Nephron progenitor cell (in vitro differentiated cells): ENCODE measurements at regions not wholly inside any gene's neighbourhood (a gene's known extent, or its start where the extent isn't known, plus 50 kb on each side); places are given as distances from the start of the nearest gene placed in this dataset.

Experiments
- DNase-seq: peaks from one replicate; pipeline ENCODE4 v3.0.0; 2021
- H3K27ac Mint-ChIP-seq: 2 replicates; pipeline ENCODE4 v1.8.0; 2021; ENCODE audit warnings: mild to moderate bottlenecking, moderate library complexity, mixed read lengths
- H3K27me3 Mint-ChIP-seq: 2 replicates; pipeline ENCODE4 v1.8.0; 2021; ENCODE audit warnings: mild to moderate bottlenecking, low read depth, mixed read lengths; ENCODE audit not compliant: poor library complexity
- H3K36me3 Mint-ChIP-seq: 2 replicates; pipeline ENCODE4 v1.8.0; 2021; ENCODE audit warnings: low read depth, mixed read lengths
- H3K4me1 Mint-ChIP-seq: 2 replicates; pipeline ENCODE4 v1.8.0; 2021; ENCODE audit warnings: mixed read lengths
- H3K4me3 Mint-ChIP-seq: 2 replicates; pipeline ENCODE4 v1.8.0; 2021; ENCODE audit warnings: mild to moderate bottlenecking, moderate library complexity, mixed read lengths
- H3K9me3 Mint-ChIP-seq: 2 replicates; pipeline ENCODE4 v1.8.0; 2021; ENCODE audit warnings: mild to moderate bottlenecking, moderate library complexity, mixed read lengths
- TF ChIP-seq, protein P1 (sequence below): fragments of 200-600 bp; sonication (generic); IDR thresholded peaks from 2 replicates; pipeline ENCODE4 v1.5.0; 2021; ENCODE audit warnings: antibody characterized with exemption

DNA sequence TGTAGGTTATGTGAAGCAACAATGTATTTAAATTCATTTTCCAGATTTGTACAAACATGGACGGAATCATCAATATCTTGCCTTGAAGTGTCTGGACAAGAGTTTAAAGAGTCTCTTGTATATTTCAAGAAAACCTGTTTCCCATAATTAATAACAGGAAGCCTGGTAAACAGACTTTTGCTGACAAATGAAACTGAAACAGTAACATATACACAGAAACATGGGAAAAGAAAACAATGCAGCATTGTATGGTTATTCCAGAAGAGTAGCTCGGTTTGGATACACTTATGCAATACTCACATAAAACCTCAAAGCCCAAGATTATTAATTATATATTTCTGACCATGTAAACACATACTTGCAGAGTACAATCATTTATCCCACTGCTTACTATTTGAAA lies 265.5 kb downstream of the PTPRC start:
- TF ChIP-seq, protein P1, sequence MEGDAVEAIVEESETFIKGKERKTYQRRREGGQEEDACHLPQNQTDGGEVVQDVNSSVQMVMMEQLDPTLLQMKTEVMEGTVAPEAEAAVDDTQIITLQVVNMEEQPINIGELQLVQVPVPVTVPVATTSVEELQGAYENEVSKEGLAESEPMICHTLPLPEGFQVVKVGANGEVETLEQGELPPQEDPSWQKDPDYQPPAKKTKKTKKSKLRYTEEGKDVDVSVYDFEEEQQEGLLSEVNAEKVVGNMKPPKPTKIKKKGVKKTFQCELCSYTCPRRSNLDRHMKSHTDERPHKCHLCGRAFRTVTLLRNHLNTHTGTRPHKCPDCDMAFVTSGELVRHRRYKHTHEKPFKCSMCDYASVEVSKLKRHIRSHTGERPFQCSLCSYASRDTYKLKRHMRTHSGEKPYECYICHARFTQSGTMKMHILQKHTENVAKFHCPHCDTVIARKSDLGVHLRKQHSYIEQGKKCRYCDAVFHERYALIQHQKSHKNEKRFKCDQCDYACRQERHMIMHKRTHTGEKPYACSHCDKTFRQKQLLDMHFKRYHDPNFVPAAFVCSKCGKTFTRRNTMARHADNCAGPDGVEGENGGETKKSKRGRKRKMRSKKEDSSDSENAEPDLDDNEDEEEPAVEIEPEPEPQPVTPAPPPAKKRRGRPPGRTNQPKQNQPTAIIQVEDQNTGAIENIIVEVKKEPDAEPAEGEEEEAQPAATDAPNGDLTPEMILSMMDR: no peak
- Mint-ChIP-seq H3K27ac (no peak overlapping the region), H3K27me3 (no peaks in the 10 kb centered on the region), H3K36me3 (no peaks in the 10 kb centered on the region), H3K4me3 (no peak overlapping the region), H3K4me1 (peaks cover 18% of the 10 kb centered on the region), H3K9me3 (no peaks in the 10 kb centered on the region)
- DNase-seq: no peak

DNA sequence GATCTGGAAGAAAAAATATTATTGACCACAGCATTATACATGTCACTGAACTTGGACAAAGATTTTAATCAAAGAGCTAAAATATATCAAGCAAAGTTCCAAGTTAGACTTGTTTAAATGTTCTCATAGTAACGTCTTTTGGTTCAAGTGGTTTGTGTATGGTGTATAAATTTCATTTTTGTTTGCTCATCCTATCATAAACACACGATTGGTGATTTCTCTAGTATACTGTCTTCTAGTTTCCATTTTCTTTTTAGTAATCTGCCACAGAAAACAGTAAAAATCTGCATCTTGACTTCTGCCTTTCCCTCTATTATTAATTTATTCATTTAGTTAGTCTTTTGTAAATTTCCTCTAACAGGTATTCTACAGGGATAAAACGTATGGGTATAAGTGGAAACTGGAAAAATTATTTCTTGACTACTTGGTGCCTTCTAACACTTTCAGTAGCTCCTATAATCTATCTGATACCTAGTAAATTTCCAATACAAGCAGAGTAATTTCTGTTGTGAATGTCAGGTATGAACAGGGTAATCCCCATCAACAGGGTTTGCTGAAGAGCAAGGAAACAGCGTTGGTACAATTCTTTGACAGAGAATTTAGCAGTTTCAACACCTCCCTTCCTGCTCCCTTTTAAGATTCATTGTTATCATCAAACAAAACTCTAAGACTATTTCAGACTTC lies 268.0 kb downstream of the PTPRC start:
- no peaks in the 10 kb centered on the region for H3K36me3 Mint-ChIP-seq
- H3K27ac Mint-ChIP-seq: no peak overlapping the region
- no peaks in the 10 kb centered on the region for H3K9me3 Mint-ChIP-seq
- peaks cover 18% of the 10 kb centered on the region for H3K4me1 Mint-ChIP-seq
- TF ChIP-seq, protein P1: no peak
- H3K4me3 Mint-ChIP-seq: no peak overlapping the region
- H3K27me3 Mint-ChIP-seq: no peaks in the 10 kb centered on the region
- DNase-seq: no peak

DNA sequence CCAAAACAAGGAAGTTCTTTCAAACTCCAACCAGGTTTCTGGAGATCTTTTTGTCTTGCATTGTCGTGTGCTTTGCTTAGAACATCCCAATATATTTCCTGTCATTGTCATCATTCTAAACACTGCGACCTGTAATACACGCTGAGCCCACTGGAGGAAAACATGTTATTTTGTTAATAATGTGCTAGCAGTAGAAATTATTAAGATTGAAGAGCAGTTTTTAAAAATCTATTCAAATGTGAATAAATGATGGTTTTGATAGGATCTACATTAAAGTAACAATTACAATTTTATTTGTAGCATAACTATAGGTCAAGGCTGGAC lies 268.5 kb downstream of the PTPRC start:
- no peak for DNase-seq
- H3K27ac Mint-ChIP-seq: no peak overlapping the region
- no peak overlapping the region for H3K4me3 Mint-ChIP-seq
- no peaks in the 10 kb centered on the region for H3K27me3 Mint-ChIP-seq
- H3K36me3 Mint-ChIP-seq: no peaks in the 10 kb centered on the region
- H3K9me3 Mint-ChIP-seq: no peaks in the 10 kb centered on the region
- TF ChIP-seq, protein P1: no peak
- H3K4me1 Mint-ChIP-seq: peaks cover 18% of the 10 kb centered on the region

GRCh38 chr1:198908995-198909394 lies 270.2 kb downstream of the PTPRC start:
- Mint-ChIP-seq H3K27ac (no peak overlapping the region), H3K27me3 (no peaks in the 10 kb centered on the region), H3K4me3 (no peak overlapping the region), H3K36me3 (no peaks in the 10 kb centered on the region), H3K4me1 (peaks cover 2% of the 10 kb centered on the region), H3K9me3 (no peaks in the 10 kb centered on the region)
- TF ChIP-seq, protein P1: no peak
- DNase-seq: no peak

- Mint-ChIP-seq H3K4me3 (no peak overlapping the region), H3K4me1 (no peaks in the 10 kb centered on the region), H3K9me3 (no peaks in the 10 kb centered on the region), H3K36me3 (no peaks in the 10 kb centered on the region), H3K27me3 (no peaks in the 10 kb centered on the region), H3K27ac (no peak overlapping the region)
- no peak for DNase-seq
- TF ChIP-seq, protein P1: no peak
Measured at GRCh38 chr1:198909973-198910372, 271.1 kb downstream of the PTPRC start.

GRCh38 chr1:198910816-198911215 lies 272.0 kb downstream of the PTPRC start:
- H3K4me1 Mint-ChIP-seq: no peaks in the 10 kb centered on the region
- H3K27ac Mint-ChIP-seq: no peak overlapping the region
- H3K27me3 Mint-ChIP-seq: no peaks in the 10 kb centered on the region
- H3K4me3 Mint-ChIP-seq: no peak overlapping the region
- no peaks in the 10 kb centered on the region for H3K9me3 Mint-ChIP-seq
- TF ChIP-seq, protein P1: no peak
- no peaks in the 10 kb centered on the region for H3K36me3 Mint-ChIP-seq
- DNase-seq: no peak
